GM06990 (cell line): ENCODE measurements at regions not wholly inside any gene's neighbourhood (a gene's known extent, or its start where the extent isn't known, plus 50 kb on each side); places are given as distances from the start of the nearest gene placed in this dataset.

Source experiments
- DNase-seq: peaks from one replicate; pipeline ENCODE4 v3.0.0-alpha.2; 2011; ENCODE audit not compliant: insufficient read length; ENCODE audit errors: extremely low read depth
- H3K27me3 ChIP-seq: replicated peaks from 2 replicates; pipeline ENCODE4 v1.6.0; 2011; ENCODE audit warnings: low read length; ENCODE audit not compliant: control insufficient read depth, insufficient read depth
- H3K36me3 ChIP-seq: 2 replicates; pipeline ENCODE4 v1.5.1; 2011; ENCODE audit warnings: low read length; ENCODE audit not compliant: control insufficient read depth, insufficient read depth
- H3K4me3 ChIP-seq: replicated peaks from 2 replicates; pipeline ENCODE4 v1.5.1; 2011; ENCODE audit warnings: low read depth, mild to moderate bottlenecking, control low read depth, low read length
- CTCF ChIP-seq: IDR thresholded peaks from 2 replicates; pipeline ENCODE4 v1.5.1; 2011; ENCODE audit warnings: low read length, control low read depth, mild to moderate bottlenecking, inconsistent platforms; ENCODE audit not compliant: insufficient read depth, poor library complexity, severe bottlenecking

GRCh38 chr5:105536675-105537074 lies 1974.1 kb upstream of the NUDT12 start:
- TF ChIP-seq CTCF, result no peak

GRCh38 chr5:105530716-105531261 lies 1968.2 kb upstream of the NUDT12 start:
- Histone ChIP-seq H3K4me3 (no peak overlapping the region), H3K27me3 (no peaks in the 10 kb centered on the region), H3K36me3 (no peaks in the 10 kb centered on the region)
- no peak for DNase-seq
- no peak for TF ChIP-seq CTCF

More at GRCh38 chr5:105536675-105537074, 1974.1 kb upstream of the NUDT12 start:
- Histone ChIP-seq H3K36me3 (no peaks in the 10 kb centered on the region), H3K27me3 (no peaks in the 10 kb centered on the region), H3K4me3 (no peak overlapping the region)
- DNase-seq, result no peak

GRCh38 chr5:105529851-105530250 lies 1967.3 kb upstream of the NUDT12 start:
- Histone ChIP-seq H3K4me3 (no peak overlapping the region), H3K36me3 (no peaks in the 10 kb centered on the region), H3K27me3 (no peaks in the 10 kb centered on the region)
- no peak for TF ChIP-seq CTCF
- no peak for DNase-seq

- no peak for TF ChIP-seq CTCF
- H3K27me3 ChIP-seq, result no peaks in the 10 kb centered on the region
- H3K4me3 ChIP-seq, result no peak overlapping the region
- no peaks in the 10 kb centered on the region for H3K36me3 ChIP-seq
- DNase-seq, result no peak
Observed at GRCh38 chr5:105508519-105508918, 1945.9 kb upstream of the NUDT12 start.

- no peaks in the 10 kb centered on the region for H3K27me3 ChIP-seq
- H3K36me3 ChIP-seq, result no peaks in the 10 kb centered on the region
- H3K4me3 ChIP-seq, result no peak overlapping the region
- peak; percentile 2 for TF ChIP-seq CTCF
- DNase-seq, result no peak
Observed at GRCh38 chr5:105506692-105507277, 1944.2 kb upstream of the NUDT12 start.
